ENCODE measurements at regions not wholly inside any gene's neighbourhood (a gene's known extent, or its start where the extent isn't known, plus 50 kb on each side); places are given as distances from the start of the nearest gene placed in this dataset.
A peak's percentile ranks its signal among the peaks of the same experiment; 100 is the strongest.

DNA sequence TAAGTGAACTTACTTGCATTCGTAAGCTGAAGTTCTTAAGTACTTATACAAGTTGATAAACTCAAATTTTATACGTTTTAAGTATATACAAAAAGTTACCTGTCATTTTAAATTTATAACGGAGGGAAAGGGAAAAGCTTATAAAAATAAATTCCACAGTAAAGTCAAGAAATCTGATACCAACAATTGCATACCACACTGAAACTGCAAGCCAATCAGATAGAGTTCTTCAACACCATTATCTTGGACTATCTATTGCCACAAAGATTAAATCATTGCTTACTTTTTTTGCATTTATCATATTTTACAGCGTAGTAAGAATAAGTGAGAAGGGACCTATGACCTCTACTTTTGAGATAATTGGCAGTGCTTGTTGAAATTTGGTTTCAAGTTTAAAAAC is 386.7 kb downstream of the TFAP2A start:
- DNase-seq, result no peak

DNA sequence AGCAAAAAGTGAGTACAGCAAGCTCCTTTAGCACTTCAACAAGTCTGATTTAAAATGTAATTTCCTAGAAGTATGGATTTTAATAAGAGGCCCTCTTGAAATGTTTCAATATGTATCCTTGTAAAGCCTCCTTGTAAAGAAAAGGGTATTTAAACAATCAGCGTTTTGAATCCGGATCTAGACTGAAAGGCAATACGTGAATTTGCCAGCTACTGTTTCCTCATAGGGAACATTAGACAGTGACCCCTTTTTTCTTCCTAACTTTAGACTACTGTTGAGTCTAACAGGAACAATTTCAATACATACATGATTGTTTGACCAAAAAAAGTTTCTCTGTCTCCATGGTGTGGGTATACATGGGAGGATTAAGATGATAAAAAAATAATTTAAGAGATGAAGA is 395.0 kb downstream of the TFAP2A start:
- no peak for DNase-seq

DNA sequence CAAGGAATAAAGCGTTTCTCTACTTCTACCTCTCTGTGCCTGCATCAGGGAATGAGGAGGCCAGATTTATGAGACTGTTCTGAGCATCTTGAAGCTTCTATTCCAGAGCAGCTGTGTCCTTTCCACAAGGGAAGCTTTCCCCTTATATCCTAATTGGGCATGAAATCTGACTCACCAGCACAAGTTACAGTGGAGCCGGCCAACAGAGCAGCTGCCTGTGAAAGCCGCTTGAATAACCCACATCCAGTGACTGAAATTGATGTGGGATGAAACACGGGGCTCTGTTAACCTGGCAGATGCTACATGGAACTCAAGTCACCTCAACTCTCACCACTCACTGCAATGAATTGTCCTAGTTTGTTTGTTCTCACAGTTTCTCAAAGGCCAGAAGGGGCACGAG is 400.3 kb downstream of the TFAP2A start:
- no peak for DNase-seq

DNA sequence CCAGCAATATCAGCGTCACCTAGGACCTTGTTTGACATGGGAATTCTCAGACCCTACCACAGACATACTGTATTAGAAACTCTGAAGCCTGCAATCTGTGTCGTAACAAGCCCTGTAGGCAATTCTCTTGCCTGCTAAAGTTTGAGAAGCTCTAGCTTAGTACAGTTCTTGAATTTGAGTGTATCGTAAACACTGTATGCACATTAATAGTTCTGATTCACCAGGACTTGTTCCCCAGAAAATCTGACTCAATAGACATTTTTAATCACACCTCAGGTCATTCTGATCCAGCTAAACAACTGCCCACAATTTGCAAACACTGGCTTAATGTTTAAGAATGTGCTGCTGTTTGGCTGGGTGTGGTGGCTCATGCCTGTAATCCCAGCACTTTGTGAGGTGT is 414.3 kb downstream of the TFAP2A start:
- no peak for DNase-seq

DNA sequence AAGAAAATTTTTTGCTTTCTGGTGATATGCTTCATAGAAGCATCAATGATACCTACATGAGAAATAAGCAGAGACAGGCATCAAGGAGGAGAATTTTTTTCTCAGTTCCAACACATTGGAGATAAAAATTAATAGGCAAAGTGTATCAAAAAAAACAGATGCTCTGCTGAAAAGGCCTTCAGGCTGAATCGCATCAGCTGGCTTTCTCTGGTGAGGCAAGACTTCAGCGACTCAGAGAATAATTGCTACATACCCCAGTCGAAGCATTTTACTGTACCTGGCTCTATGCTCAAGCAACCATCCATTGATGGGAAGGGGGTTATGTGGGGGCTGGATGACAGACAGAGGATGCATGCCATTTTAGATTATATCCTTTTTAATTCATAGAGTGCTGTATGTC is 415.1 kb downstream of the TFAP2A start:
- DNase-seq, result no peak

DNA sequence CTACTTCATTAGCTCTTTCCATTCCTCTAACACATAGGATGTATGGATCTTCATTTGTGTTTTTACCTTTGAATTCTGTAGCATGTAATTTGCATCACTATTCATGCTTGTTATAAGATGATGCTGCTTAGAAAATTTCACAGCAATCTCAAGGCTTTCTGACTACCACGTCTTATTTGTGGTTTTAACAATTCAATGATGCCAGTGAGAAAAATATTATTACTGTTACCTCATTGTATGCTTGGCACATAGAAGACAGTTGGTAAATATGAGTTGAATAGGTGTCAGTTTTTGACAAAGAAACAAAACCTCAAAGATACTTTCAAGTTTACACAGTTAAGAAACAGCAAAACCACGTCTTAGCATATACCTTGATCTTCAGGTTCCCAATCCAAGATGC is 428.6 kb downstream of the TFAP2A start:
- no peak for DNase-seq

DNA sequence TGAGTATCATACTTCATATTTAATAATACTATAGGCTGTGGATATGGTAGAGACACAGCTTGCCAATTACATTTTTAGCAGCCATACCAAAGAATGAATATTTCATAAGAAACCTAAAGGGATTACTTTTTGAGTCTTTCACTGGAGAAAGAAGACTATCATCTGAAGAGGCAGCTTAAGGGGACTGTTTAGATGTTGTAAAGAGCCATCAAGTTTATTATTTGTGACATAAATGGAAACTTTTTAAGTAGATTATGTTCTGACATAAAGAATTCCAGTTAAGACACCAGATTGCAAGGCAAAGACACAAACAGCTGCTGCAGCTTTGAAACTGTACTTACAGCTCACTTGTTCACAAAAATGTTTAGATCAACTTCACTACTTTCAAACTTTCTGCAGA is 429.4 kb downstream of the TFAP2A start:
- no peak for DNase-seq

DNA sequence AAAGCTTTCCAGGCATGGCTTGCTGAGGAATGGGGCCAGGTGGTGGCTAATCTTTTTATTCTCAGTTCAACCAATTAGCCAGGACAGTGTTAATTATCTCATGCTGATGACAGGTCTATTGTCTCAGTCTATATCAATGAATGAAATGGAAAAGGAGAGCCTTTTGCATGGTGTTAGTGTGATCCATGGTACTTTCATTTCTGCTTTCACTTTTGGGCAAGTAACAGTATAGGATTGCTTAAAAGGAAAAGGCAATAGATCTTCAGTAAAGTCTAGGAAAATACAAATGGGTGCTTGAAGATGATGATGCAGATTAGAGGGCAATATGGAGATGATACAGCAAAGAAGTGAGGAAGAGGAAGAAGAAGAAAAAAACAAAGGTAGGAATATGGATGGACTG is 430.3 kb downstream of the TFAP2A start:
- no peak for DNase-seq

DNA sequence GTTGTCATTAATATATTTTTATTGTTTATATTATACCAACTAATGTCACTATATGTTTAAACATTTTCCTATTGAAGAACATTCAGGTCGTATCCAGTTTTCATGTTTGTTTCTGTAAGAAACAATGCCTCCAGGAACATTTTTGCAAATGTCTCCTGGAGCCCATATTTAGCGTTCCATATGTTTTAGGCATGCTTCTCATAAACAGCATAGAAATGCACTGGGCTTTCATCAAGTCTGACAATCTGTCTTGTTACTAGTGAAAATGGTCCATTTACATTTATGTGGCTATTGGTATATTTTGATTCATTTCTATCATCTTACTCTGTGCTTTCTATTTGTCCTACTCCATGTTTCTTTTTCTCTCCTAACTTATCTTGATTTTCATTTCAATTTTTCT is 431.7 kb downstream of the TFAP2A start:
- DNase-seq, result no peak

DNA sequence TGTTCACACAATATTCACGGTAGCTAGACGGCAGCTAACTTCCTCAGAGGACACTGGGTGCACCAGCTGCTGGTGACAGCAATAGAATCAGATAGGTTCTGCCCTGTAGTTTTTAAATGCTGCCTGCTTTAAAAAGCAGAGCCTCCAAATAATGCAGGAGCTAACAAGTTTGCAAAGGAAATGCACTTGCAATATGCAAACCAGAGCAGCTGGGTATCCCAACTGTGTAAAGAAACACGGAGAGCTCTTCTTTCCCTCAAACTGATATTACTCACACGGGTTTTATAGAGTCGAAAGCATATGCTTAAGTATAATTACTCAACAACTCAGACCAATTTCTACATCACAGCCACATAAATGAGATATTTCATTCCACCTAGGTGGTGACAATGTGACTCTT is 432.7 kb downstream of the TFAP2A start:
- no peak for DNase-seq

DNA sequence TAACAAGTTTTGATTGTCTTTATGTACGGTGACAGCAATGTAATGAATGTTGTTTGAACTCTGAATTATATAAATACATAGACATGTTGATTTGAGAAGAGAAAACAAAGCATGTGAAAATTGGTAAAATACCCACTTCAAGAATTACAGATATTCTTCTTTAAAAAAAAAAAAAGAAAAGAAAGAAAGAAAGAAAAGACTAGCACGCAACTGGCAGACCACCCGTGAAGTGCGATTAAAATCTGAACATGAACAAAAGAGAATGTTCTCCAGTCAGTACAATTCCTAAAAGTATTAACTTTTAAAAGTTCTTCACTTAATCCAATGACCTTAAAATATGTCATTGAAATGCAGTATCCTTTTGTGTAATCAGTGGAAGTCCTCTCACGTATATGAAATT is 434.9 kb downstream of the TFAP2A start:
- DNase-seq, result no peak

DNA sequence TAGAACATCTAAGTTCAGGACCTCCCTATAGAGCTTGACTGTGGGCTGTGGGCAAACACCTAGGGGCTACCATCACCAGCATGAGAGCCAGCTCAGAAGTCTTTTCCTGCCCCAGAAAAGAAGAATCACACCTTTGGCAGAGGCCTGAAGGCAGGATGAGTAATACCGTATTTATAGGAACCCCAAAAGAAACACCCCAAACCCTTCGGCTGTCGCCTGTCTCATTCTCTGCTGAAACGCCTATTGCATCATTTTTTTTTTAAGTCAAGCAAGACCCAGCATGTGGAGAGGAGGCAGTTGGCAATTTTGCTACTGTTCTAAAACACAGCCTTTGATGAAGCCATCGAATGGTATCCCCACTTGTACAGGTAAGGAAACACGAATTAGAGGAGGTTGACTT is 436.4 kb downstream of the TFAP2A start:
- no peak for DNase-seq

DNA sequence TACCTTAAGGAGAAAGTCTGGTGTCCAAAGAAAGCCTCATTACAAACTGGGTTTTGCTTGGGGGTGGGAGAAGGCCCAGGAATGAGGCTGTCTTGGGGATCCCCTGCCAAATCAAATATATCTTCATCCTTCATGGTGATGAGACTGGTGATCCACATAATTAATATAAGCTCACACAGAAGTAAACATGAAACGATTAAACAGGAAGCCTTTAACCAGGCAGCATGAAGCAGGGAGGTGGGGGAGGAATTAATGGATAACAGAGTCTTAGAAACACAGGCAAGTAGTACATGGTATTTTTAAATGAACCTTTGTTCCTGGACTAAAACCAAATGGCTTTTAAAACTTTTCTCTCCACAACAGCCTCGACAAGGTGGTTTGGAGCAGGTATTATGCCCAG is 437.5 kb downstream of the TFAP2A start:
- no peak for DNase-seq

DNA sequence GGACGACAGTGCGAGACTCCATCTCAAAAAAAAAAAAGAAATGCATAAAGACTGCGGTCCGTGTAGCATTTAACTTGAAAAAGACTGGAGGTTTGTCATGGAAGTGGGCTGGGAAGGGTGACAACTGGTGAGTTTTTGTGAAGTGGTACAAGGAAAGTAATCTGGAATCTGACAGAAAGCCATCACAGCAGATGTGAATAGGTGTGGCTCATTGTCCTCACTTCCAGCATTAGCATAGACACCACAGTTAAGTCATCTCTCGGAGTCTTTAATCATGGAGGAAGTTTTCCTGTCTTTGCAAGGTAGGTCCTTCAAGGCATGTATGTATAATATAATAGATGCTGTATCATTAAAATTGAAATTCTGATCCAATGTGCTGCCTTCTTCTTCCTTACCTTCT is 453.2 kb downstream of the TFAP2A start:
- no peak for DNase-seq

DNA sequence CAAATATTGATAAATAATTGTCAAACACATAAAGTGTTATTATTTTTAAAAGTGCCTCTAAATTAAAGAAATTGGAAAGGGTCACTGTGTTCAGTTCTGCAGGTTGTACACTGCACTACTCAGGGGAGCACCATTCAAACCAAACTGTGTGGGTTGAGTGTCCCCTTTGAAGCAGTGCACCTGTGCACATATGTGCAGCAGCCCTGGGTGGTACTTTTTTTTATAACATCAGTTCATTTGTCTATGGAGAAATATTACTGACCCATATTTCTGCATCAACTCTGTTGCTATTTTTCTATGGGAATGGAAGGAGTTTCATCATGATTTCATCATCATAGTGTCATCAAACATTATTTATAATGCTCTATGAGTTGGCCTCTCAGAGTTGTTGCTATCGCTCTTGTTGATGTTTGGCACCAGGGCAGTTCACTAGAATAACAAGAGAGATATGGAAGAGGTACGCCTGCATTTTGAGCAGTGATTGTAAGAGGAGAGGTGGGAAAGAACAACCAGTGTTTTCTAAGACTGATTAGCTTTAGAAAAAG is 457.6 kb downstream of the TFAP2A start:
- DNase-seq, result no peak

DNA sequence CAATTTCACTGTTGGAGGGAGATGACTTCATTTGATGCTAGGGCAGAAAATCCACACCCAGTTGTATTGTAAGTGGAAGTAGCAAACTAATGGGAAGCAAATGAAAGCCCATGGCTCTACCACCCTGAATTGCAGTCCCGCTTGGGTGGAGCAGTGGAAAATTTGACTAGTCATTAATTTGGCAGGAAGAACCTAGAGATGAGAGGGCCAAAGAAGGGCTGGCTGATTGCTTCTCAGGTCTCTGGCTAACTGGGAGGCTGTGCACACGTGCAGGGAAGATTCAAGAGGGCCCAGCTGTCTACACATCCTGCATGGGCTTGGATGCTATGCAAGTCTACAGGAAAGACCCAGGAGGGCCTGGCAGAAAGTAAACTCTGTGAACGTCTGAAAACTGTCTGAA is 466.2 kb downstream of the TFAP2A start:
- DNase-seq, result no peak

DNA sequence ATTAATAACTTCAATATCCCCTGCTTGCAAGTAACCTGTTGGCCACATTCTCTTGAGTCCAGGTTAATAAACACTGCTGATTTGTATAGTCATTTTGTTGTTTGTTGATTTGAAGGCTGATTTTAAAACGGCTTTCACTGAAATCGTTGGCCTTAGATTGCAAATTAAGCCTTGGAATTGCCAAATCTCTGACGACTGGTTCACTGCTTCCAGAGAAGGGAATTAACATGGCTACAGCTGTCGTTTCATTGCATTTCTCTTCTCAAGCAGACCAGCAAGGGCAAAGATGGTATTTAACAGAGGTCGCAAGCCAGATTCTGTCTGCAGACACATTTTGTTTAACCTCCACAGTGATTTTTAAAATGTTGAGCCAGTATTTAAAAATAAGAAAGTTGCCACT is 470.9 kb downstream of the TFAP2A start:
- DNase-seq, result no peak

DNA sequence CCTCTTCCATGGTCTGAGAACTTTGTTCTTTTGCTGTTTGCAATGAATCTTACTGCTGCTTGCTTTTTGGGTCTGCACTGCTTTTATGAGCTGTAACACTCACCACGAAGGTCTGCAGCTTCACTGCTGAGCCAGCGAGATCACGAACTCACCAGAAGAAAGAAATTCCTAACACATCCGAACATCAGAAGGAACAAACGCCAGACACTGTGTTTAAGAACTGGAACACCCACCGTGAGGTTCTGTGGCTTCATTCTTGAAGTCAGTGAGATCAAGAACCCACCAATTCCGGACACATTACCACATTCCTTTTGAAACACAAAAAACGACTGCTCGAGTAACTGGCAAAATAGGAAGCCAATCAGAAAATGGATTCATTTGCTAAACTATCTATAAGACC is 471.8 kb downstream of the TFAP2A start:
- no peak for DNase-seq

DNA sequence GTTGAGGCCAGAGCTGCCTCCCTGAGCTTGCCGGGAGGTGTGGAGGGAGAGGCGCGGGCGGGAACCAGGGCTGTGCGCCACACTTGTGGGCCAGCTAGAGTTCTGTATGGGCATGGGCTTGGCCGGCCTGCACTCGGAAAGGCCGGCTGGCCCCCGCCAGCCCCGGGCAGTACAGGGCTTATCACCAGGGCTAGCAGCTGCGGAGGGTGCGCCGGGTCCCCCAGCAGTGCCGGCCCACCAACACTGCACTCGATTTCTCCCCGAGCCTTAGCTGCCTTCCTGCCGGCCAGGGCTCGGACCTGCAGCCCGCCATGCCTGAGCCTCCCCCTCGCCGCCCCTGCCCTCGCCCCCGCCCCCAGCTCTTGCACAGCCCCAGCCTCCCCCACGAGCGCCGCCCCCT is 472.7 kb downstream of the TFAP2A start:
- DNase-seq, result no peak

DNA sequence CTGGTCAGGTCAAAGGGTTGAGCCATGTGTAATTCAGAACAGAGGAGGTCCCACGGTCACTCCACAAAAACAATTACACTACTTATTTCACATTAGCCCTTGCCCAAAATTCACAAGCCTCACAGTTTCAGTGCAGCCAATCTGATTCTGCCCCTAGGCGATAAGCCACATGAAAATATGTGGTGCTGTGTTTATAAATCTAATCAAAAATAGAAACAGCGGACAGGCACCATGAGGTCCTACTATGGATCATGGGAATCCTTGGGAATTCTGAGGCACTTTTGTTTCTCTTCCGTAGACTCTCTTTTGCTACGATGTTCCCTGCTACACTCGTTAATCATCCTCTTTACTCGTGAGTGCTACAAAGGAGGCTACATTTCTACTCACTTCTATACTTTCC is 476.1 kb downstream of the TFAP2A start:
- no peak for DNase-seq

DNA sequence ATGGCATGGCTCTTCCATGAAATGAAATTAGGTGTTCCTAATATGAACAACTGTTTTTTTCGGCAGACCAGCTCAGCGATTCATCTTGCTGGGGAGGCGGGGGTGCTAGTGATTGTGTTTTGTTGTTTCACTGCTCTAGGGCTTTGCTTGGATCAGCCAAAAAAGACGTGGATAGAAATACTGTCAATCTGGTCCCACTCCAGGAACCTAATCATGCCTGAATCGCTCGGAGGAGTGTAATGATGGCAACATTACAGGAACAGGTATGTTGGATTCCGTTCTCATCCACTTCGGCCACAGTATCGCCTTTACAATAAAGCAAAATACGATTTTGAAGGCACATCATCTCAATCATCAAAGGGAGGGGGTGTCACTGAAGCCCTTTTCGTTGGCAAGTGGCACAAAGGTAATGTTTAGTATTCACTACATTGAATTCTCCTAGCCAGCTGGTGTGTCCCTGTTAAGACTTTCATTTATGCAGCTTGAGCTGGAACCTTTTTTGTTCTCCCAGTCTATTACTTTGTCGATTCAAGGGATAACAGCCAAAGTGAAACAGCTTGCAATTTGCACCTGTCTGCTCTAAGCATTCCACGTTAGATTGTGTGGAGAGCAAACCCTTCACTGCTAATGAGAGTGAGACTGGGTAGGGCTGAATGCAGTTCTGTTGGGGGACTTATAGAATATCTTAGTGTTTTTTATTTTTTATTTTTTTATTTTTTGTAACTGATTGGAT is 477.7 kb downstream of the TFAP2A start:
- DNase-seq, result peak; percentile 2

DNA sequence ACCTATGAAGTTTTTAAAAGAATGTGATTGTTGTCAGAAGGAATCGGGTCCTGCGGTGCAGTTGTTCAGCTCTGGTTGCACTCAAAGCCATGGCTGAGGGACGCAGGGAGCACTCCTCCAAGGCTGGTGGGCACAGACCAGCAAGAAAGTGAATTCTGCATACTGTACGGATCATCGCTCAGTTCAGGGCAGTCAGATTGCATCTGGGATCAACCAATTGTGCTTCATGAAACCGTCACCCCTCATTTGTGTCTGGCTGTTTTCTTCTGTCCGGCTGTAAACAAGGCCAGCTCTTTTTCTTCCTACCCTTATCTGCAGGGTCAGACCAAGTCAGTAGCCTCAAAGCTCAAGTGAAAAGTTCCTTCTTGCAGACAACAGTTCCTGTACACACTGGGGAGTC is 478.3 kb downstream of the TFAP2A start:
- DNase-seq, result no peak

DNA sequence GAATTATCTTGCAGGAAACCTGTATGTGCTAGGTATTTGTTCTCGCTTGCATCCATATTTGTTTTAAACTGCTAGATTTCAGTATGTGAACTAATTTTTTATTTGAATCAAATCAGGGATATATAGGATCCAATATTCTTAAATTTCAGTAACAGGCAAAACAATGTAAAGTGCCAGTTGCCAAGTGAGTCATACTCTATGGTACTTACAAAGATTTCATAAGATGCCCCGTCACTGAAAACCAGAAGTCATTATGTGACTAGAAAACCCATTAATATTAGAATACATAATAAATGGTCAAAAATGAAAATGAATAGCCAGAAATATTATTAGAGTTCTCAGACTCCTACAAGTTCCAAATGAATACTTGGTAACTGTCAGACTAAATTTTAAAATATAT is 481.2 kb downstream of the TFAP2A start:
- DNase-seq, result no peak

DNA sequence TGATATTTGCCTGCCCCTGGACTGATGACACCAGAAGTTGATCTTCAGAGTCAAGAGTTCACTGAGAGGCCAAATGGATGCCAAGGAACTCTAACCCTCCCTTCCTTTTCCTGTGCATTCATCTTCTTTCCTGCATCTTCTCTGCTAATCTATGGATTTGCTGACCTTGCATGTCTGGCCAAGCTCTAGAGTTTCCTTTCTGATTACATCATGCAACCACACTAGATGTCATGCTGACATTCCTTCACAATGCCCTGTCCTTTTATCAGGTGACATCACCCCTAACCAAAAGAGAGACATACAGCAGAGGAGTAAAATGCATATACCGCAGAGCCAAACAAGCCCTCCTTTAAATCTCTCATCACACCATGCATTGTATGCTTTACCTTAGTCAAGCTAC is 487.6 kb downstream of the TFAP2A start:
- no peak for DNase-seq

DNA sequence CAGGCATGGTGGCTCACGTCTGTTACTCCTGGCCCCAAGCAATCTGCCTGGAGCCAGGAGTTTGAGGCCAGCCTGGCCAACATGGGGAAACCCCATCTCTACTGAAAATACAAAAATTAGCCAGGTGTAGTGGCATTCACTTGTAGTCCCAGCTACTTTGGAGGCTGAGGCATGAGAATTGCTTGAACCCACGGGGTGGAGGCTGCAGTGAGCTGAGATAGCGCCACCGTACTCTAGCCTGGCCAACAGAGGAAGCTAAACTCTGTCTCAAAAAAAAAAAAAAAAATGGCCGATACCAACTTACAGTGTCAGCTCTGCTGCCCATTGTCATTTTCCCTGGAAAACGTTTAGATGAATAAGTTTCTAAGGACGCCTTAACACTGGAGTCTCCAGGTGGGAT is 489.9 kb downstream of the TFAP2A start:
- no peak for DNase-seq

Data from DMS153 (cell line).